HCT116 (cell line): ENCODE measurements at regions not wholly inside any gene's neighbourhood (a gene's known extent, or its start where the extent isn't known, plus 50 kb on each side); places are given as distances from the start of the nearest gene placed in this dataset.

Source experiments
- ATF3 ChIP-seq: IDR thresholded peaks from 2 replicates; pipeline ENCODE4 v1.6.1; 2012
- EGR1 ChIP-seq: IDR thresholded peaks from 2 replicates; pipeline ENCODE4 v1.6.1; 2012; ENCODE audit warnings: low read depth
- POLR2A ChIP-seq: IDR thresholded peaks from 2 replicates; pipeline ENCODE4 v1.7.0; 2011; ENCODE audit warnings: borderline replicate concordance; ENCODE audit not compliant: insufficient read depth, insufficient read length; ENCODE audit errors: extremely low read depth
- SIN3A ChIP-seq: IDR thresholded peaks from 2 replicates; pipeline ENCODE4 v1.6.1; 2012; ENCODE audit warnings: low read depth
- SP1 ChIP-seq: IDR thresholded peaks from 2 replicates; pipeline ENCODE4 v1.6.1; 2012; ENCODE audit warnings: low read depth
- TF ChIP-seq, protein P1 (sequence below): IDR thresholded peaks from 2 replicates; pipeline ENCODE4 v1.6.1; 2012
- TF ChIP-seq, protein P2 (sequence below), 3 experiments: fragments of 200-600 bp in 1 of 3; sonication (generic) in 1 of 3; IDR thresholded peaks in 2 of 3; conservative IDR thresholded peaks in 1 of 3; 2 replicates each; pipeline ENCODE4 v1.5.1; 2012 to 2017; ENCODE audit warnings: low read depth in 2 of 3, low read length in 2 of 3, antibody characterized with exemption in 1 of 3, borderline replicate concordance in 1 of 3, control low read depth in 1 of 3, mild to moderate bottlenecking in 1 of 3, mixed read lengths in 1 of 3, mixed run types in 1 of 3, moderate library complexity in 1 of 3; ENCODE audit not compliant: insufficient read depth in 1 of 3

- TF ChIP-seq, protein P1, sequence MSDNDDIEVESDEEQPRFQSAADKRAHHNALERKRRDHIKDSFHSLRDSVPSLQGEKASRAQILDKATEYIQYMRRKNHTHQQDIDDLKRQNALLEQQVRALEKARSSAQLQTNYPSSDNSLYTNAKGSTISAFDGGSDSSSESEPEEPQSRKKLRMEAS: no peak
- TF ChIP-seq POLR2A (no peak), EGR1 (no peak), SP1 (no peak), ATF3 (no peak), SIN3A (no peak)
- TF ChIP-seq, protein P2, sequence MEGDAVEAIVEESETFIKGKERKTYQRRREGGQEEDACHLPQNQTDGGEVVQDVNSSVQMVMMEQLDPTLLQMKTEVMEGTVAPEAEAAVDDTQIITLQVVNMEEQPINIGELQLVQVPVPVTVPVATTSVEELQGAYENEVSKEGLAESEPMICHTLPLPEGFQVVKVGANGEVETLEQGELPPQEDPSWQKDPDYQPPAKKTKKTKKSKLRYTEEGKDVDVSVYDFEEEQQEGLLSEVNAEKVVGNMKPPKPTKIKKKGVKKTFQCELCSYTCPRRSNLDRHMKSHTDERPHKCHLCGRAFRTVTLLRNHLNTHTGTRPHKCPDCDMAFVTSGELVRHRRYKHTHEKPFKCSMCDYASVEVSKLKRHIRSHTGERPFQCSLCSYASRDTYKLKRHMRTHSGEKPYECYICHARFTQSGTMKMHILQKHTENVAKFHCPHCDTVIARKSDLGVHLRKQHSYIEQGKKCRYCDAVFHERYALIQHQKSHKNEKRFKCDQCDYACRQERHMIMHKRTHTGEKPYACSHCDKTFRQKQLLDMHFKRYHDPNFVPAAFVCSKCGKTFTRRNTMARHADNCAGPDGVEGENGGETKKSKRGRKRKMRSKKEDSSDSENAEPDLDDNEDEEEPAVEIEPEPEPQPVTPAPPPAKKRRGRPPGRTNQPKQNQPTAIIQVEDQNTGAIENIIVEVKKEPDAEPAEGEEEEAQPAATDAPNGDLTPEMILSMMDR (IDR thresholded peaks at IDR 0.05 in 2 of 3, conservative IDR thresholded peaks at IDR 0.05 in 1 of 3; ENCODE audit: borderline replicate concordance in 1 of 3, insufficient read depth in 1 of 3, low read depth in 2 of 3, low read length in 2 of 3): no peak
These were observed 222.1 kb upstream of the SULF2 start for GRCh38 chr20:48007351-48007750.
